Progenitor cell of endocrine pancreas (in vitro differentiated cells): ENCODE measurements at regions not wholly inside any gene's neighbourhood (a gene's known extent, or its start where the extent isn't known, plus 50 kb on each side); places are given as distances from the start of the nearest gene placed in this dataset.
"Not testable (repeated sequence)": the region's sequence is repeated elsewhere in the genome, so short reads cannot be mapped to it uniquely, and the experiment has no call there.

Source experiments
- DNase-seq: peaks from one replicate; pipeline ENCODE4 v3.0.0; 2021; ENCODE audit warnings: low spot score; ENCODE audit not compliant: unreplicated experiment
- H3K27ac Mint-ChIP-seq: 2 replicates; pipeline ENCODE4 v1.8.0; 2021; ENCODE audit warnings: mild to moderate bottlenecking, moderate library complexity, mixed read lengths
- H3K27me3 Mint-ChIP-seq: 2 replicates; pipeline ENCODE4 v1.8.0; 2021; ENCODE audit warnings: mixed read lengths
- H3K36me3 Mint-ChIP-seq: 2 replicates; pipeline ENCODE4 v1.8.0; 2022; ENCODE audit warnings: mixed read lengths; ENCODE audit not compliant: insufficient read depth
- H3K4me1 Mint-ChIP-seq: 2 replicates; pipeline ENCODE4 v1.8.0; 2021; ENCODE audit warnings: low read depth, mixed read lengths
- H3K4me3 Mint-ChIP-seq: 2 replicates; pipeline ENCODE4 v1.8.0; 2021; ENCODE audit warnings: low read depth, mild to moderate bottlenecking, moderate library complexity, mixed read lengths
- H3K9me3 Mint-ChIP-seq: 2 replicates; pipeline ENCODE4 v1.8.0; 2021; ENCODE audit warnings: low read depth, mixed read lengths
- TF ChIP-seq, protein P1 (sequence below): fragments of 200-600 bp; sonication (generic); IDR thresholded peaks from one replicate; pipeline ENCODE4 v1.5.0; 2021; ENCODE audit warnings: antibody characterized with exemption, mild to moderate bottlenecking; ENCODE audit not compliant: unreplicated experiment

DNA sequence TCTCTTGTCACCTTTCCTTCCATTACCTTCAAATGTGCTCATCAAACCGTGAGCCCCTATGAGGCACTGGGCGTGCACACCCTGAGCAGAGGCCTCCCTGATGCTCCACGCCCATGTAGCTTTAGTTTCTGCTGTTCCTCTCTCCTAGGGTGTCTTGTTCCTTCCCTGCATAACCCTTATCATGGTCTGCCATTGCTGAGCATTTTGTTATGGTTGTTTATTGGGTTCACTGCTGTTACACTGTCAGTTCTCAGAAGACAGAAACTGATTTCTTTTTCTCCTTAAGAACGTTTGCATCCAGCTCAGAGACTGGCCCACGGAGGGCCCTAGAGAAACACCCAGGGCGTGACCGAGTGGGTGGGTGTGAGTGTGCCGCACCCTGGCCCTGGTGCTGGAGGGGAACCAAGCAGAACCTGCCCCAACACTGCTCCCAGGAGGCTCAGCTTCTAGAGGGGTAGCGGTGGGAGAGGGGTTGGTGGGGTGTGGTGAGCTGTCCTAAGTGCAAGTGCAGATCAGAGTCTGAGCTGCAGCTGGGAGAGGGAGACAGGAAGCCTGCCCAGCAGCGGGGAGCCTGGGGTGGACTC, 61.4 kb upstream of the URI1 start:
- no peak for DNase-seq
- Mint-ChIP-seq H3K36me3 (no peaks in the 10 kb centered on the region), H3K4me1 (no peaks in the 10 kb centered on the region), H3K4me3 (no peak overlapping the region), H3K9me3 (no peaks in the 10 kb centered on the region), H3K27me3 (peaks cover 34% of the 10 kb centered on the region), H3K27ac (no peak overlapping the region)
- TF ChIP-seq, protein P1, sequence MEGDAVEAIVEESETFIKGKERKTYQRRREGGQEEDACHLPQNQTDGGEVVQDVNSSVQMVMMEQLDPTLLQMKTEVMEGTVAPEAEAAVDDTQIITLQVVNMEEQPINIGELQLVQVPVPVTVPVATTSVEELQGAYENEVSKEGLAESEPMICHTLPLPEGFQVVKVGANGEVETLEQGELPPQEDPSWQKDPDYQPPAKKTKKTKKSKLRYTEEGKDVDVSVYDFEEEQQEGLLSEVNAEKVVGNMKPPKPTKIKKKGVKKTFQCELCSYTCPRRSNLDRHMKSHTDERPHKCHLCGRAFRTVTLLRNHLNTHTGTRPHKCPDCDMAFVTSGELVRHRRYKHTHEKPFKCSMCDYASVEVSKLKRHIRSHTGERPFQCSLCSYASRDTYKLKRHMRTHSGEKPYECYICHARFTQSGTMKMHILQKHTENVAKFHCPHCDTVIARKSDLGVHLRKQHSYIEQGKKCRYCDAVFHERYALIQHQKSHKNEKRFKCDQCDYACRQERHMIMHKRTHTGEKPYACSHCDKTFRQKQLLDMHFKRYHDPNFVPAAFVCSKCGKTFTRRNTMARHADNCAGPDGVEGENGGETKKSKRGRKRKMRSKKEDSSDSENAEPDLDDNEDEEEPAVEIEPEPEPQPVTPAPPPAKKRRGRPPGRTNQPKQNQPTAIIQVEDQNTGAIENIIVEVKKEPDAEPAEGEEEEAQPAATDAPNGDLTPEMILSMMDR, result no peak

DNA sequence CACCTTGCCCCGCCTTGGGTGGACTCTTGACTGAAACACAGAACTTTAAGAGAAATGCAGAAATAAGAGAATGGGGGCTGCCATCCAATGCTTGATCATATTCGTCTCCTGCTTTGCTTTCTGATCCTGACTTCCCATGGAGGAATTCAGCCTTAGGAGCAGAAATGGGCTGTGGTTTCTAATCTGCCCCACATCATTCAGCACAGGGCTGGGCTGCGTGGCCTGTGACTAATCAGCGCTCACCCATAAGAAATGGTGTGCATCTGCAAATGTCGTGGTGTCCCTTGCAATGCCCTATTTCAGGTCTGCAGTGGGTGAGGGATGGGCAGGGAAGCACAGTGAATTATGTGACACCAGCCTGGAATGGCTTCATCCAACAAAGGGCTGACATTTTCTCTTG, 60.7 kb upstream of the URI1 start:
- no peak overlapping the region for H3K4me3 Mint-ChIP-seq
- no peak overlapping the region for H3K27ac Mint-ChIP-seq
- TF ChIP-seq, protein P1, result no peak
- H3K4me1 Mint-ChIP-seq, result no peaks in the 10 kb centered on the region
- H3K9me3 Mint-ChIP-seq, result no peaks in the 10 kb centered on the region
- no peaks in the 10 kb centered on the region for H3K36me3 Mint-ChIP-seq
- DNase-seq, result no peak
- H3K27me3 Mint-ChIP-seq, result peaks cover 31% of the 10 kb centered on the region

DNA sequence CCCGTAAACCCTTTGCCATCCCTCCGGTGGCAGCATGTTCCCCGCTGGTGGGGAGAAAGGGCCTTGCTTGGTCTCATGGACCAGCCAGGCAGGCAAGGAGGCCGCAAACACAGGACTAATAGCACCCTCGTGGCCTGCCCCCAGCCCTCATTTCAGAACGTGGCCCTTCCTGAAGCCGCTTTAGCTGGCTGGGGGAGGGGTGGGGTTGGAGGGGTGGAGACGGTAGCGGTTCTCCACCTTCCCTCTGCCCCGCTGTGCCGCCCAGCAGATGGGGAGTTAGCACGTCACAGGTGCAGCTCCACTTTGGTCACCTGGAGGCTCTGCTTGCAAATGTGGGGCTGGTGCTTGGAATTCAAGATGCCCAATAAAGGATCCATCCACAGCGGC, 59.3 kb upstream of the URI1 start:
- no peak overlapping the region for H3K4me3 Mint-ChIP-seq
- H3K27ac Mint-ChIP-seq, result no peak overlapping the region
- peaks cover 27% of the 10 kb centered on the region for H3K27me3 Mint-ChIP-seq
- DNase-seq, result no peak
- TF ChIP-seq, protein P1, result no peak
- H3K9me3 Mint-ChIP-seq, result no peaks in the 10 kb centered on the region
- H3K4me1 Mint-ChIP-seq, result no peaks in the 10 kb centered on the region
- H3K36me3 Mint-ChIP-seq, result no peaks in the 10 kb centered on the region

DNA sequence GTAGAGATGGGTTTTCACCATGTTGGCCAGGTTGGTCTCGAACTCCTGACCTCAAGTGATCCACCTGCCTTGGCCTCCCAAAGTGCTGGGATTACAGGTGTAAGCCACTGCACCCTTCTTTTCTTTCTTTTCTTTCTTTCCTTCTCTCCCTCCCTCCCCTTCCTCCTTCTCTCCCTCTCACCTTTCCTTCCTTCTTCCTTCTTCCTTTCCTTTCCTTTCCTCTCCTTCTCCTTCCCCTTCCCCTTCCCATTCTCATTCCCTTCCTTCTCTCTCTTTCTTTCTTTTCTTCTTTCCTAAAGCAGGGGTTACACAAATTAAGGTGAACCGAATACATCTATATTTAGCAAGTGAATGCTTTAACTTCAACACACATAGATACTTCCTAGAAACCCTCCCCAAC, 58.0 kb upstream of the URI1 start:
- H3K27ac Mint-ChIP-seq, result no peak overlapping the region
- H3K4me3 Mint-ChIP-seq, result no peak overlapping the region
- peaks cover 21% of the 10 kb centered on the region for H3K27me3 Mint-ChIP-seq
- TF ChIP-seq, protein P1, result no peak
- H3K9me3 Mint-ChIP-seq, result no peaks in the 10 kb centered on the region
- no peaks in the 10 kb centered on the region for H3K36me3 Mint-ChIP-seq
- no peaks in the 10 kb centered on the region for H3K4me1 Mint-ChIP-seq
- DNase-seq, result no peak

DNA sequence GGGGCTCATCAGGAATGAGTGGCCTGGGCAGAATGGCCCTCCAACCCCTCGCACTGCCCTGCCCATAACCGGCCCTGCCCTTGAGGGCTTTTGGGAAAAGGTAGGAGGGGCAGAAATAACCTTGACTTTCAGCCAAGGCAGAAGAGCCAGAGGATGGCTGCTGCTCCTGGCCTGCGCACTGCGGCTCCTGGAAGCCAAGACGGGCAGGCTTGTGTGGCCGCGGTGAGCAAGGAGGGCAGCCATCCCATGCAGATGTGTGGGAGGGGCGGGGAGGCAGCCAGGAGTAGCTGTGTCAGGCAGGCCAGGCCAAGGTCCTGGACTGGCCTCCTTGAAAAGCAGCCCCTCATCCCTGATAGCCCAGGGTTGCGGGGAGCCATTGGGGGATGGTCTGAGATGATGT, 57.6 kb upstream of the URI1 start:
- DNase-seq, result no peak
- H3K9me3 Mint-ChIP-seq, result no peaks in the 10 kb centered on the region
- H3K4me3 Mint-ChIP-seq, result no peak overlapping the region
- peaks cover 21% of the 10 kb centered on the region for H3K27me3 Mint-ChIP-seq
- TF ChIP-seq, protein P1, result no peak
- H3K27ac Mint-ChIP-seq, result no peak overlapping the region
- no peaks in the 10 kb centered on the region for H3K36me3 Mint-ChIP-seq
- H3K4me1 Mint-ChIP-seq, result no peaks in the 10 kb centered on the region

DNA sequence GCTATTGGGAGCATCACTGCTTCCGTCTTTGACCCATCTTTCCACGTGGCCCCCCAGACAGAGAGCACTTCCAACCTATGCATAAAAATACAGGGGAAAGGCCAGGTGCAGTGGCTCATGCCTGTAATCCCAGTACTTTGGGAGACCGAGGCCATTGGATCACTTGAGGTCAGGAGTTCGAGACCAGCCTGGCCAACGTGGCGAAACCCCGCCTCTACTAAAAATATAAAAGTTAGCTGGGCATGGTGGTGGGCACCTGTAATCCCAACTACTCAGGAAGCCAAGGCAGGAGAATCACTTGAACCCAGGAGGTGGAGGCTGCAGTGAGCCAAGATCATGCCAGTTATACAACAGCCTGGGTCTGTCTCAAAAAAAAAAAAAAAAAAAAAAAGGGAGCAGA, 55.9 kb upstream of the URI1 start:
- H3K27ac Mint-ChIP-seq, DNase-seq, H3K4me1 Mint-ChIP-seq, H3K9me3 Mint-ChIP-seq, H3K36me3 Mint-ChIP-seq, H3K4me3 Mint-ChIP-seq: not testable (repeated sequence)
- peaks cover 19% of the 10 kb centered on the region for H3K27me3 Mint-ChIP-seq
